DMS53 treated with DMSO at 0.1 percent for 48 hours (cell line): ENCODE measurements at regions not wholly inside any gene's neighbourhood (a gene's known extent, or its start where the extent isn't known, plus 50 kb on each side); places are given as distances from the start of the nearest gene placed in this dataset.

Experiments used
- DNase-seq: peaks from one replicate; lab custom pipeline; 2025; ENCODE audit not compliant: unreplicated experiment; lab: John Stamatoyannopoulos, UW

- DNase-seq = no peak
These were observed 53.4 kb downstream of the MC4R start for GRCh38 chr18:60319129-60319528.

GRCh38 chr18:60311676-60312360, 60.8 kb downstream of the MC4R start:
- no peak for DNase-seq

GRCh38 chr18:60295674-60296073, 76.9 kb downstream of the MC4R start:
- peak; percentile 88 for DNase-seq

- no peak for DNase-seq
These were observed 80.4 kb downstream of the MC4R start for GRCh38 chr18:60292186-60292585.

- no peak for DNase-seq
These were observed 93.2 kb downstream of the MC4R start for GRCh38 chr18:60279391-60279790.

GRCh38 chr18:60277855-60278480, 94.6 kb downstream of the MC4R start:
- no peak for DNase-seq

- no peak for DNase-seq
These were observed 105.0 kb downstream of the MC4R start for GRCh38 chr18:60267391-60268058.

GRCh38 chr18:60266558-60266957, 106.0 kb downstream of the MC4R start:
- DNase-seq = no peak

- DNase-seq = no peak
These were observed 113.4 kb downstream of the MC4R start for GRCh38 chr18:60259052-60259681.

- DNase-seq = no peak
These were observed 123.2 kb downstream of the MC4R start for GRCh38 chr18:60249388-60249787.

- peak; percentile 9 for DNase-seq
These were observed 123.9 kb downstream of the MC4R start for GRCh38 chr18:60248336-60249330.

GRCh38 chr18:60247103-60247502, 125.5 kb downstream of the MC4R start:
- no peak for DNase-seq

- DNase-seq = no peak
These were observed 126.0 kb downstream of the MC4R start for GRCh38 chr18:60246606-60247005.

- no peak for DNase-seq
These were observed 127.5 kb downstream of the MC4R start for GRCh38 chr18:60245096-60245495.

GRCh38 chr18:60239024-60239710, 133.4 kb downstream of the MC4R start:
- DNase-seq = peak; percentile 60

GRCh38 chr18:60235164-60235563, 137.4 kb downstream of the MC4R start:
- no peak for DNase-seq

- DNase-seq = peak; percentile 61
These were observed 140.0 kb downstream of the MC4R start for GRCh38 chr18:60232541-60232940.

- DNase-seq = no peak
These were observed 143.7 kb downstream of the MC4R start for GRCh38 chr18:60228609-60229595.

GRCh38 chr18:60215432-60215831, 157.1 kb downstream of the MC4R start:
- DNase-seq = no peak
